Lower leg skin (tissue), 4 donors: ENCODE measurements at regions not wholly inside any gene's neighbourhood (a gene's known extent, or its start where the extent isn't known, plus 50 kb on each side); places are given as distances from the start of the nearest gene placed in this dataset.

Experiments
- DNase-seq, 2 donors: peaks; one replicate each; pipeline ENCODE4 v3.0.0-alpha.2; 2019; ENCODE audit warnings: low spot score in 2 of 2
- H3K4me3 ChIP-seq: fragments of 200-600 bp; sonication (generic); 2 replicates; pipeline ENCODE4 v1.5.1; 2017; ENCODE audit warnings: mild to moderate bottlenecking, low read depth; ENCODE audit not compliant: poor library complexity, severe bottlenecking
- CTCF ChIP-seq, 3 donors: fragments of 450-650 bp; IDR thresholded peaks; one replicate each; pipeline ENCODE4 v1.5.1; 2016; ENCODE audit warnings: antibody characterized with exemption in 3 of 3, mild to moderate bottlenecking in 3 of 3, moderate library complexity in 2 of 3
- POLR2A ChIP-seq, 2 donors: fragments of 450-650 bp; IDR thresholded peaks; one replicate each; pipeline ENCODE4 v1.6.1; 2016 to 2017; ENCODE audit warnings: antibody characterized with exemption in 2 of 2, mild to moderate bottlenecking in 1 of 2, moderate library complexity in 1 of 2
- WGBS, 2 donors: methylation state at CpG; one replicate each; pipeline ENCODE4 v1.1.5; 2018; 5-methylcytosine and 5-hydroxymethylcytosine counted together
- intact Hi-C: fragments of 100-400 bp; cut with DNase I; formaldehyde crosslinking; loops from one replicate; pipeline ENCODE4 v1.15.0; 2023; ENCODE audit warnings: low total_unique reads

- H3K4me3 ChIP-seq: no peak overlapping the region
- intact Hi-C loops: no loop called here
- peak in 1 of 2 donors; percentile 46 for DNase-seq
- WGBS, 2 donors: 21 to 27% methylated on average over 11 of the region's 11 CpGs
- no peak for TF ChIP-seq POLR2A (IDR thresholded peaks at IDR 0.05)
- no peak for TF ChIP-seq CTCF (IDR thresholded peaks at IDR 0.05)
These were observed 81.0 kb upstream of the PFKP start for GRCh38 chr10:2986391-2986801.

- DNase-seq: peak in 1 of 2 donors; percentile 42
- 15 to 16% methylated on average over 11 of the region's 11 CpGs for WGBS, 2 donors
- no peak overlapping the region for H3K4me3 ChIP-seq
- no peak for TF ChIP-seq CTCF (IDR thresholded peaks at IDR 0.05)
- no peak for TF ChIP-seq POLR2A (IDR thresholded peaks at IDR 0.05)
- intact Hi-C loops: no loop called here
These were observed 81.6 kb upstream of the PFKP start for GRCh38 chr10:2985729-2986232.

GRCh38 chr10:2984682-2985081, 82.7 kb upstream of the PFKP start:
- intact Hi-C loops: no loop called here
- no peak for TF ChIP-seq CTCF (IDR thresholded peaks at IDR 0.05)
- TF ChIP-seq POLR2A (IDR thresholded peaks at IDR 0.05): no peak
- H3K4me3 ChIP-seq: no peak overlapping the region
- 86 to 93% methylated on average over 10 of the region's 10 CpGs for WGBS, 2 donors
- DNase-seq: no peak

GRCh38 chr10:2982146-2982545, 85.2 kb upstream of the PFKP start:
- WGBS, 2 donors: 66 to 67% methylated on average over 7 of the region's 7 CpGs
- intact Hi-C loops: no loop called here
- DNase-seq: no peak
- no peak overlapping the region for H3K4me3 ChIP-seq
- no peak for TF ChIP-seq POLR2A (IDR thresholded peaks at IDR 0.05)
- TF ChIP-seq CTCF (IDR thresholded peaks at IDR 0.05): no peak

- no peak for DNase-seq
- intact Hi-C loops: no loop called here
- no peak for TF ChIP-seq CTCF (IDR thresholded peaks at IDR 0.05)
- no peak for TF ChIP-seq POLR2A (IDR thresholded peaks at IDR 0.05)
- WGBS, 2 donors: 84 to 87% methylated on average over 19 of the region's 19 CpGs
- H3K4me3 ChIP-seq: no peak overlapping the region
These were observed 86.0 kb upstream of the PFKP start for GRCh38 chr10:2981361-2981801.

- no peak for DNase-seq
- TF ChIP-seq POLR2A (IDR thresholded peaks at IDR 0.05): no peak
- TF ChIP-seq CTCF (IDR thresholded peaks at IDR 0.05): no peak
- 81 to 83% methylated on average over 10 of the region's 10 CpGs for WGBS, 2 donors
- intact Hi-C loops: no loop called here
- no peak overlapping the region for H3K4me3 ChIP-seq
These were observed 86.5 kb upstream of the PFKP start for GRCh38 chr10:2980791-2981360.
